ENCODE measurements at regions not wholly inside any gene's neighbourhood (a gene's known extent, or its start where the extent isn't known, plus 50 kb on each side); places are given as distances from the start of the nearest gene placed in this dataset.

DNA sequence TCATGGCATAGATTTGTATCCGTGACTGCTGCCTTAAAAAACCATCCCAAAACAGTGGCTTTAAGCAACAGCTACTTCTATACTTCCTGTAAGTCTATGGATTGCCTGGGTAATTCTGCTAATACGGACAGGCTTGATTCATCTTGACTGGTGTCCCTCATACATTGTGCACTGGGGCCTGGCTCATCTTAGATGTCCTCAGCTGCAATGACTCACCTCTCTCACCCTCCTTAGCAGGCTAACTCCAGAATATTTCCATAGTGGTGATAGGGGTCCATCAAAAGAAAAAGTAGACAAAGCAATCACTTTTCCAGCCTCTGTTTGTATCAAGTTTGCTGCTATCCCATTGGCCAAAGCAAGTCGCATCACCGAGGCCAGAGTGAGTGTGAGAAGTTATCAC, 409.1 kb upstream of the KAZN start:
- TF ChIP-seq, protein P1, sequence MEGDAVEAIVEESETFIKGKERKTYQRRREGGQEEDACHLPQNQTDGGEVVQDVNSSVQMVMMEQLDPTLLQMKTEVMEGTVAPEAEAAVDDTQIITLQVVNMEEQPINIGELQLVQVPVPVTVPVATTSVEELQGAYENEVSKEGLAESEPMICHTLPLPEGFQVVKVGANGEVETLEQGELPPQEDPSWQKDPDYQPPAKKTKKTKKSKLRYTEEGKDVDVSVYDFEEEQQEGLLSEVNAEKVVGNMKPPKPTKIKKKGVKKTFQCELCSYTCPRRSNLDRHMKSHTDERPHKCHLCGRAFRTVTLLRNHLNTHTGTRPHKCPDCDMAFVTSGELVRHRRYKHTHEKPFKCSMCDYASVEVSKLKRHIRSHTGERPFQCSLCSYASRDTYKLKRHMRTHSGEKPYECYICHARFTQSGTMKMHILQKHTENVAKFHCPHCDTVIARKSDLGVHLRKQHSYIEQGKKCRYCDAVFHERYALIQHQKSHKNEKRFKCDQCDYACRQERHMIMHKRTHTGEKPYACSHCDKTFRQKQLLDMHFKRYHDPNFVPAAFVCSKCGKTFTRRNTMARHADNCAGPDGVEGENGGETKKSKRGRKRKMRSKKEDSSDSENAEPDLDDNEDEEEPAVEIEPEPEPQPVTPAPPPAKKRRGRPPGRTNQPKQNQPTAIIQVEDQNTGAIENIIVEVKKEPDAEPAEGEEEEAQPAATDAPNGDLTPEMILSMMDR (IDR thresholded peaks at IDR 0.05): no peak
- TF ChIP-seq POLR2AphosphoS5 (IDR thresholded peaks at IDR 0.05) (no peak), POLR2A (IDR thresholded peaks at IDR 0.05) (no peak), EP300 (IDR thresholded peaks at IDR 0.05) (no peak)
